ENCODE measurements at regions not wholly inside any gene's neighbourhood (a gene's known extent, or its start where the extent isn't known, plus 50 kb on each side); places are given as distances from the start of the nearest gene placed in this dataset.

- H3K27ac ChIP-seq: peak overlapping the region; percentile 64
- H3K36me3 ChIP-seq (ENCODE audit: control insufficient read depth, insufficient read depth, low read length): peaks cover 2% of the 10 kb centered on the region
- H3K4me1 ChIP-seq: peaks cover 40% of the 10 kb centered on the region
- H3K4me3 ChIP-seq (ENCODE audit: low read depth, low read length): no peak overlapping the region
- peak overlapping the region; percentile 69 for H2AFZ ChIP-seq
- H3K4me2 ChIP-seq (ENCODE audit: low read length): no peak overlapping the region
- H3K9me3 ChIP-seq (ENCODE audit: control insufficient read depth, low read length): no peaks in the 10 kb centered on the region
- H3K9ac ChIP-seq: no peak overlapping the region
- no peaks in the 10 kb centered on the region for H3K27me3 ChIP-seq (ENCODE audit: control insufficient read depth, insufficient read depth, low read length)
- H3K79me2 ChIP-seq: peaks cover 6% of the 10 kb centered on the region
- TF ChIP-seq, protein P1, sequence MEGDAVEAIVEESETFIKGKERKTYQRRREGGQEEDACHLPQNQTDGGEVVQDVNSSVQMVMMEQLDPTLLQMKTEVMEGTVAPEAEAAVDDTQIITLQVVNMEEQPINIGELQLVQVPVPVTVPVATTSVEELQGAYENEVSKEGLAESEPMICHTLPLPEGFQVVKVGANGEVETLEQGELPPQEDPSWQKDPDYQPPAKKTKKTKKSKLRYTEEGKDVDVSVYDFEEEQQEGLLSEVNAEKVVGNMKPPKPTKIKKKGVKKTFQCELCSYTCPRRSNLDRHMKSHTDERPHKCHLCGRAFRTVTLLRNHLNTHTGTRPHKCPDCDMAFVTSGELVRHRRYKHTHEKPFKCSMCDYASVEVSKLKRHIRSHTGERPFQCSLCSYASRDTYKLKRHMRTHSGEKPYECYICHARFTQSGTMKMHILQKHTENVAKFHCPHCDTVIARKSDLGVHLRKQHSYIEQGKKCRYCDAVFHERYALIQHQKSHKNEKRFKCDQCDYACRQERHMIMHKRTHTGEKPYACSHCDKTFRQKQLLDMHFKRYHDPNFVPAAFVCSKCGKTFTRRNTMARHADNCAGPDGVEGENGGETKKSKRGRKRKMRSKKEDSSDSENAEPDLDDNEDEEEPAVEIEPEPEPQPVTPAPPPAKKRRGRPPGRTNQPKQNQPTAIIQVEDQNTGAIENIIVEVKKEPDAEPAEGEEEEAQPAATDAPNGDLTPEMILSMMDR (IDR thresholded peaks at IDR 0.05): no peak
Observed at GRCh38 chr2:217714287-217714751, 288.5 kb downstream of the TNS1 start.

- Histone ChIP-seq H2AFZ (peak overlapping the region; percentile 69), H3K4me3 (ENCODE audit: low read depth, low read length) (no peak overlapping the region), H3K27ac (peak overlapping the region; percentile 64)
Observed at GRCh38 chr2:217713395-217714286, 289.2 kb downstream of the TNS1 start.

DNA sequence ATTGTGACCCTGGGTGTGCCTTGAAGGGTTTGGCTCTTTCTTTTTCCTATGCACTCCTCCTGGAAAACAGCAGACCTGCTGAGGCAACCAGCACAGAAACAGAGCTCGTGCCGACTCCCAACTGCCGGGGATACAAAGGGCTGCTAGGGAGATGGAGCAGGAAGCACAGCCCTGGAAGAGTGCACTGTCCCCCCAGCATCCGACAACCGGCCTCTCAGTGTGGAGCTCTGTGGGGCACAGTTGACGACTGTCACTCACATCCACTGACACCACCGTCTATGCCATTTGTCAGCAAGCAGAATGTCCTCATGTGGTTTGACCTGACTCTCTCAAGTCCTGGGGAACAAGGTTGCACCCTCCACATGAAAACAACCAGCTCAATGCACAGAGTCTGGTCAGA lies 290.4 kb downstream of the TNS1 start:
- Histone ChIP-seq H3K9me3 (ENCODE audit: control insufficient read depth, low read length) (no peaks in the 10 kb centered on the region), H3K79me2 (peaks cover 6% of the 10 kb centered on the region), H3K27ac (no peak overlapping the region), H2AFZ (no peak overlapping the region), H3K4me1 (peaks cover 36% of the 10 kb centered on the region), H3K4me2 (ENCODE audit: low read length) (no peak overlapping the region), H3K27me3 (ENCODE audit: control insufficient read depth, insufficient read depth, low read length) (no peaks in the 10 kb centered on the region), H3K4me3 (ENCODE audit: low read depth, low read length) (no peak overlapping the region), H3K9ac (no peak overlapping the region), H3K36me3 (ENCODE audit: control insufficient read depth, insufficient read depth, low read length) (peaks cover 2% of the 10 kb centered on the region)
- TF ChIP-seq, protein P1 (IDR thresholded peaks at IDR 0.05): no peak

More at GRCh38 chr2:217713395-217714286, 289.2 kb downstream of the TNS1 start:
- Histone ChIP-seq H3K9me3 (ENCODE audit: control insufficient read depth, low read length) (no peaks in the 10 kb centered on the region), H3K36me3 (ENCODE audit: control insufficient read depth, insufficient read depth, low read length) (peaks cover 2% of the 10 kb centered on the region), H3K79me2 (peaks cover 6% of the 10 kb centered on the region), H3K9ac (no peak overlapping the region), H3K4me1 (peaks cover 40% of the 10 kb centered on the region), H3K4me2 (ENCODE audit: low read length) (no peak overlapping the region), H3K27me3 (ENCODE audit: control insufficient read depth, insufficient read depth, low read length) (no peaks in the 10 kb centered on the region)
- TF ChIP-seq, protein P1 (IDR thresholded peaks at IDR 0.05): peak; percentile 99

DNA sequence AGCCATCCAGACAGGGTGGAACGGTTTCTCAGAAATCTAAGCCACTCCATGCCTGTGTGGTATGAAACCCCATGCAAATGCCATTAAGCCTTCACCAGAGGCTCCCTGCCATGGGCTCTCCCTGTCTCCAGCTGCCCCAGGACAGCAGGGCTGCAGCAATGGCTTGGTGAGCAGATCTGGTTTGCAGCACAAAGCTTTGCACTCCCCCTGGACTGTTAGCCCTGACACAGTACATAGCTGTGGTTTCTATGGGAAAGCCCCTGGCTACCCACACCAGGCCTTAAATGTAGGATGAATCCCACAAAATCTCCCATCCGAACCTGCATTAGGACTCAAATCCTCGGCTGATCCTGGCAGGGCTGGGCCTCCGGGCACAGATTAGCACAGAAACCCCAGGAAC lies 291.6 kb downstream of the TNS1 start:
- Histone ChIP-seq H3K27me3 (ENCODE audit: control insufficient read depth, insufficient read depth, low read length) (no peaks in the 10 kb centered on the region), H3K4me3 (ENCODE audit: low read depth, low read length) (no peak overlapping the region), H3K4me2 (ENCODE audit: low read length) (no peak overlapping the region), H3K4me1 (peaks cover 40% of the 10 kb centered on the region), H3K27ac (no peak overlapping the region), H3K36me3 (ENCODE audit: control insufficient read depth, insufficient read depth, low read length) (peaks cover 2% of the 10 kb centered on the region), H3K9me3 (ENCODE audit: control insufficient read depth, low read length) (no peaks in the 10 kb centered on the region), H3K79me2 (peaks cover 6% of the 10 kb centered on the region), H2AFZ (no peak overlapping the region), H3K9ac (no peak overlapping the region)
- TF ChIP-seq, protein P1 (IDR thresholded peaks at IDR 0.05): no peak
